OCI-LY1 (cell line): ENCODE measurements at regions not wholly inside any gene's neighbourhood (a gene's known extent, or its start where the extent isn't known, plus 50 kb on each side); places are given as distances from the start of the nearest gene placed in this dataset.

Experiments
- H2AFZ ChIP-seq: fragments of 200-600 bp; sonication (generic), shearing (Covaris generic); 2 replicates; pipeline ENCODE4 v1.6.0; 2014; ENCODE audit warnings: antibody characterized with exemption, mild to moderate bottlenecking, low read length
- H3F3A ChIP-seq: fragments of 200-600 bp; sonication (generic), shearing (Covaris generic); 2 replicates; pipeline ENCODE4 v1.6.0; 2014; ENCODE audit warnings: mild to moderate bottlenecking, antibody characterized with exemption, low read length, moderate library complexity; ENCODE audit not compliant: insufficient read depth
- H3K27ac ChIP-seq: fragments of 200-600 bp; sonication (generic); 2 replicates; pipeline ENCODE4 v1.5.1; 2014; ENCODE audit warnings: low read length, mixed run types, mild to moderate bottlenecking, low read depth; ENCODE audit not compliant: poor library complexity, severe bottlenecking
- H3K27me3 ChIP-seq: fragments of 200-600 bp; sonication (generic); 2 replicates; pipeline ENCODE4 v1.6.0; 2014; ENCODE audit warnings: antibody characterized with exemption, mild to moderate bottlenecking, low read length, moderate library complexity; ENCODE audit not compliant: insufficient read depth
- H3K36me3 ChIP-seq: fragments of 200-600 bp; sonication (generic); 2 replicates; pipeline ENCODE4 v1.6.1; 2014; ENCODE audit warnings: mild to moderate bottlenecking, antibody characterized with exemption, low read length, moderate library complexity, mixed read lengths; ENCODE audit not compliant: insufficient read depth
- H3K4me1 ChIP-seq: fragments of 200-600 bp; sonication (generic); 2 replicates; pipeline ENCODE4 v1.5.1; 2014; ENCODE audit warnings: mild to moderate bottlenecking, low read length, moderate library complexity; ENCODE audit not compliant: insufficient read depth, severe bottlenecking
- H3K4me2 ChIP-seq: fragments of 200-600 bp; sonication (generic), shearing (Covaris generic); 2 replicates; pipeline ENCODE4 v1.6.1; 2014; ENCODE audit warnings: low read length
- H3K4me3 ChIP-seq: fragments of 200-600 bp; sonication (generic); 2 replicates; pipeline ENCODE4 v1.5.1; 2014; ENCODE audit warnings: low read length, low read depth, mild to moderate bottlenecking, mixed read lengths; ENCODE audit not compliant: poor library complexity, severe bottlenecking
- H3K79me2 ChIP-seq: fragments of 200-600 bp; shearing (Covaris generic); 2 replicates; pipeline ENCODE4 v1.6.1; 2016; ENCODE audit warnings: mixed run types, low read length, mixed read lengths; ENCODE audit not compliant: insufficient read depth
- H3K9ac ChIP-seq: fragments of 200-600 bp; sonication (generic), shearing (Covaris generic); 2 replicates; pipeline ENCODE4 v1.6.1; 2014; ENCODE audit warnings: mild to moderate bottlenecking, low read length, mixed read lengths
- H3K9me2 ChIP-seq: fragments of 200-600 bp; sonication (generic), shearing (Covaris generic); 2 replicates; pipeline ENCODE4 v1.6.1; 2014; ENCODE audit warnings: low read depth, mild to moderate bottlenecking, low read length, mixed read lengths
- H3K9me3 ChIP-seq: fragments of 200-600 bp; shearing (Covaris generic); 2 replicates; pipeline ENCODE4 v1.6.1; 2014; ENCODE audit warnings: low read length, mixed read lengths
- H4K20me1 ChIP-seq: fragments of 200-600 bp; sonication (generic), shearing (Covaris generic); 2 replicates; pipeline ENCODE4 v1.6.0; 2016; ENCODE audit warnings: mild to moderate bottlenecking, low read length; ENCODE audit not compliant: insufficient read depth
- EZH2 ChIP-seq: fragments of 200-600 bp; sonication (generic), shearing (Covaris generic); IDR thresholded peaks from 2 replicates; pipeline ENCODE4 v1.8.0; 2017; ENCODE audit warnings: borderline replicate concordance, mixed run types, mild to moderate bottlenecking, antibody characterized with exemption, low read length, moderate library complexity, mixed read lengths
- TF ChIP-seq, protein P1 (sequence below): fragments of 200-600 bp; sonication (generic), shearing (Covaris generic); IDR thresholded peaks from 2 replicates; pipeline ENCODE4 v1.5.1; 2017; ENCODE audit warnings: mild to moderate bottlenecking, antibody characterized with exemption, low read length, moderate library complexity, mixed read lengths

DNA sequence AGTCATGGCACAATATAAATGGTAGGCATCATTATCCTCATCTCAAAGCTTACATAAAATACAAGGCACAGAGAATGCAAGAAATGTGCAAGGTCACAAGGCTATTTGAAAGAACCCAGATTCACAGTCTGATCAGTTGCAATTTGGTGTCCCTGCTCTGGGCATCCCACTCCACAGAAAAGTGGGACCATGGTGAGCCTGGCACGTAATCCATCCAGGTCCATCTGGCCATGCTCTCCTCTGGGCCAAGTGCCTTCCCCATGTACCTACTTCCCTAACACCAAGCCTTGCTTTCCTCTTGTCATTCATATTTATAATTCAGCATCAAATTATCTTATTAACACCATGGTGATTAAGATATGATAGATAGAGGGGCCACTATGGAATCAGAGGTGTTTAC is 390.0 kb downstream of the CDH11 start:
- Histone ChIP-seq H2AFZ (no peak overlapping the region), H3K4me3 (no peak overlapping the region), H3K9me2 (no peaks in the 10 kb centered on the region), H3K79me2 (no peaks in the 10 kb centered on the region), H3K4me1 (no peaks in the 10 kb centered on the region), H3K9ac (no peak overlapping the region), H4K20me1 (no peaks in the 10 kb centered on the region), H3F3A (no peaks in the 10 kb centered on the region), H3K4me2 (no peak overlapping the region), H3K36me3 (no peaks in the 10 kb centered on the region), H3K27me3 (no peaks in the 10 kb centered on the region), H3K27ac (no peak overlapping the region), H3K9me3 (no peaks in the 10 kb centered on the region)
- no peak for TF ChIP-seq EZH2
- TF ChIP-seq, protein P1, sequence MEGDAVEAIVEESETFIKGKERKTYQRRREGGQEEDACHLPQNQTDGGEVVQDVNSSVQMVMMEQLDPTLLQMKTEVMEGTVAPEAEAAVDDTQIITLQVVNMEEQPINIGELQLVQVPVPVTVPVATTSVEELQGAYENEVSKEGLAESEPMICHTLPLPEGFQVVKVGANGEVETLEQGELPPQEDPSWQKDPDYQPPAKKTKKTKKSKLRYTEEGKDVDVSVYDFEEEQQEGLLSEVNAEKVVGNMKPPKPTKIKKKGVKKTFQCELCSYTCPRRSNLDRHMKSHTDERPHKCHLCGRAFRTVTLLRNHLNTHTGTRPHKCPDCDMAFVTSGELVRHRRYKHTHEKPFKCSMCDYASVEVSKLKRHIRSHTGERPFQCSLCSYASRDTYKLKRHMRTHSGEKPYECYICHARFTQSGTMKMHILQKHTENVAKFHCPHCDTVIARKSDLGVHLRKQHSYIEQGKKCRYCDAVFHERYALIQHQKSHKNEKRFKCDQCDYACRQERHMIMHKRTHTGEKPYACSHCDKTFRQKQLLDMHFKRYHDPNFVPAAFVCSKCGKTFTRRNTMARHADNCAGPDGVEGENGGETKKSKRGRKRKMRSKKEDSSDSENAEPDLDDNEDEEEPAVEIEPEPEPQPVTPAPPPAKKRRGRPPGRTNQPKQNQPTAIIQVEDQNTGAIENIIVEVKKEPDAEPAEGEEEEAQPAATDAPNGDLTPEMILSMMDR: no peak

DNA sequence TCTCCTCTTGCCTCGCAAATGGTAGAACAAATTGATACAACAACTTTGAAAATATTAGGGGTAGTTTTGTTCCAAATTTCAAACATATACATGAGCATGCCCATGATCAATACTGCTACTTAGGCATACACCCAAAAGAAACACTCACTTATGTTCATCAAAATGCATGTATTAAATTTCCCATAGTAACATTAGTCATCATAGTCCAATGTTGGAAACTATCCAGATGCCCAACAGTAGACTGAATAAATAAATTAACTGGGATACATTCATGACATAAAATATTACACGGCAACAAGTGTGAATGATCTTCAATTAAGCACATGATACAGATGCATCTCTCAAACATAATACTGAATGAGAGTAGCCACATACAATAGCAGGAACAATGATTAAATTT is 391.6 kb downstream of the CDH11 start:
- H3K27ac ChIP-seq: no peak overlapping the region
- H3K36me3 ChIP-seq: no peaks in the 10 kb centered on the region
- no peak overlapping the region for H3K9ac ChIP-seq
- no peaks in the 10 kb centered on the region for H3K79me2 ChIP-seq
- no peaks in the 10 kb centered on the region for H3K27me3 ChIP-seq
- no peaks in the 10 kb centered on the region for H3F3A ChIP-seq
- no peak overlapping the region for H3K4me3 ChIP-seq
- TF ChIP-seq, protein P1: no peak
- no peak for TF ChIP-seq EZH2
- H3K9me2 ChIP-seq: no peaks in the 10 kb centered on the region
- no peak overlapping the region for H3K4me2 ChIP-seq
- H2AFZ ChIP-seq: no peak overlapping the region
- no peaks in the 10 kb centered on the region for H3K9me3 ChIP-seq
- no peaks in the 10 kb centered on the region for H3K4me1 ChIP-seq
- H4K20me1 ChIP-seq: no peaks in the 10 kb centered on the region

DNA sequence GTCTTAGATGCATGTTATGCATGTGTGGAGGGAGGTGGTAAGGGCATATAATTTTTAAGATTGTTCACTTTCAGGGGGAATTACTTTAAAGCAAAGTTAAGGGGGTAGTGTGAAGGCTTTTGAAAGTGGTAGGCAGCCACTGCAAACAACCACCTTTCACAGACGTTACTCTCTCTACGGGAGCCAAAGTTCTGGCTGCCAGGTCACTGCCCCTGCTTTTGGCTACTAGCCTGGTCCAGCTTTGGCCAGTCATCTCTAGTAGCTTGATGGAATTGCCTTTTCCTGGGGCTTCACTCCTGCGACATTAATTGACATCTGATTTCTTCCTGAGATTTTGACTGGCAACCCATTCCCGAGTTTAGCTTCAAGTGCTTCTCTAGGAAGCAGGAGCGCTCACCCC is 397.5 kb downstream of the CDH11 start:
- no peak overlapping the region for H2AFZ ChIP-seq
- H4K20me1 ChIP-seq: no peaks in the 10 kb centered on the region
- H3K9me3 ChIP-seq: no peaks in the 10 kb centered on the region
- no peak overlapping the region for H3K27ac ChIP-seq
- H3K4me1 ChIP-seq: no peaks in the 10 kb centered on the region
- H3K9ac ChIP-seq: no peak overlapping the region
- no peaks in the 10 kb centered on the region for H3K36me3 ChIP-seq
- no peaks in the 10 kb centered on the region for H3K9me2 ChIP-seq
- no peaks in the 10 kb centered on the region for H3K27me3 ChIP-seq
- TF ChIP-seq EZH2: no peak
- TF ChIP-seq, protein P1: no peak
- no peaks in the 10 kb centered on the region for H3K79me2 ChIP-seq
- no peak overlapping the region for H3K4me3 ChIP-seq
- no peak overlapping the region for H3K4me2 ChIP-seq
- no peaks in the 10 kb centered on the region for H3F3A ChIP-seq
